CD4-positive, alpha-beta memory T cell (primary cell): ENCODE measurements at regions not wholly inside any gene's neighbourhood (a gene's known extent, or its start where the extent isn't known, plus 50 kb on each side); places are given as distances from the start of the nearest gene placed in this dataset.

Experiments
- CTCF ChIA-PET: fragments of 350-600 bp; sonication (Branson Sonifier 250); formaldehyde crosslinking; loops from one replicate; lab custom pipeline; 2021; ENCODE audit warnings: inconsistent platforms; ENCODE audit not compliant: partially characterized antibody; lab: Charles Lee
- POLR2A ChIA-PET: fragments of 350-600 bp; sonication (Branson Sonifier 250); formaldehyde crosslinking; loops from one replicate; lab custom pipeline; 2021; ENCODE audit not compliant: partially characterized antibody; lab: Charles Lee
- DNase-seq, 5 donors: peaks; one replicate each; pipeline versions ENCODE4 v3.0.0 to v3.0.0-alpha.2; 2020 to 2022; ENCODE audit warnings: mixed read lengths in 1 of 5
- H3K27ac ChIP-seq: one replicate; pipeline ENCODE4 v1.7.0; 2013; ENCODE audit warnings: low read depth, low read length
- H3K27me3 ChIP-seq: 2 replicates; pipeline ENCODE4 v1.7.0; 2013; ENCODE audit warnings: mild to moderate bottlenecking, low read length, moderate library complexity; ENCODE audit not compliant: insufficient read depth
- H3K36me3 ChIP-seq: 2 replicates; pipeline ENCODE4 v1.7.0; 2013; ENCODE audit warnings: mild to moderate bottlenecking, low read length, moderate library complexity; ENCODE audit not compliant: insufficient read depth
- H3K4me1 ChIP-seq: 2 replicates; pipeline ENCODE4 v1.7.0; 2013; ENCODE audit warnings: mild to moderate bottlenecking, low read length, moderate library complexity; ENCODE audit not compliant: insufficient read depth
- H3K4me3 ChIP-seq, 2 donors: one replicate each; pipeline ENCODE4 v1.7.0; 2013; ENCODE audit warnings: low read length in 2 of 2, mild to moderate bottlenecking in 1 of 2
- H3K9me3 ChIP-seq, 2 donors: one replicate each; pipeline ENCODE4 v1.7.0; 2013; ENCODE audit warnings: low read length in 2 of 2, control low read depth in 1 of 2; ENCODE audit not compliant: control insufficient read depth in 1 of 2
- H3K27ac Mint-ChIP-seq, 7 donors: one replicate each; pipeline ENCODE4 v1.8.0; 2020 to 2021; ENCODE audit warnings: mixed read lengths in 7 of 7, mild to moderate bottlenecking in 6 of 7, inconsistent platforms in 3 of 7, moderate library complexity in 3 of 7
- H3K27me3 Mint-ChIP-seq, 2 donors: one replicate each; pipeline ENCODE4 v1.8.0; 2020 to 2021; ENCODE audit warnings: mixed read lengths in 2 of 2
- H3K36me3 Mint-ChIP-seq, 2 donors: one replicate each; pipeline ENCODE4 v1.8.0; 2020 to 2021; ENCODE audit warnings: mixed read lengths in 2 of 2, inconsistent platforms in 1 of 2, mild to moderate bottlenecking in 1 of 2
- H3K4me1 Mint-ChIP-seq, 4 donors: one replicate each; pipeline ENCODE4 v1.8.0; 2020 to 2021; ENCODE audit warnings: mixed read lengths in 4 of 4, mild to moderate bottlenecking in 1 of 4
- H3K4me3 Mint-ChIP-seq, 8 donors: one replicate each; pipeline ENCODE4 v1.8.0; 2020 to 2021; ENCODE audit warnings: mixed read lengths in 8 of 8, mild to moderate bottlenecking in 7 of 8, moderate library complexity in 6 of 8, inconsistent platforms in 3 of 8
- H3K9me3 Mint-ChIP-seq, 8 donors: one replicate each; pipeline ENCODE4 v1.8.0; 2020 to 2021; ENCODE audit warnings: mixed read lengths in 8 of 8, mild to moderate bottlenecking in 5 of 8, inconsistent platforms in 3 of 8, moderate library complexity in 1 of 8
- intact Hi-C: fragments of 100-400 bp; cut with micrococcal nuclease; formaldehyde crosslinking; loops from one replicate; pipeline ENCODE4 v1.15.1; 2023

GRCh38 chr9:135032041-135032835 is 55.2 kb upstream of the OLFM1 start:
- CTCF ChIA-PET = no interaction called here
- Mint-ChIP-seq H3K36me3 (no peaks in the 10 kb centered on the region), H3K4me1 (no peaks in the 10 kb centered on the region), H3K27ac (no peak overlapping the region), H3K27me3 (peaks cover 1 to 4% of the 10 kb centered on the region in 2 donors), H3K9me3 (peaks cover 0 to 3% (median 0%) of the 10 kb centered on the region in 8 donors), H3K4me3 (no peak overlapping the region)
- Histone ChIP-seq H3K27me3 (no peaks in the 10 kb centered on the region), H3K9me3 (no peaks in the 10 kb centered on the region), H3K36me3 (no peaks in the 10 kb centered on the region), H3K4me1 (no peaks in the 10 kb centered on the region), H3K4me3 (no peak overlapping the region), H3K27ac (no peak overlapping the region)
- POLR2A ChIA-PET = no interaction called here
- intact Hi-C loops = no loop called here
- no peak for DNase-seq

GRCh38 chr9:135032868-135033460 is 54.5 kb upstream of the OLFM1 start:
- Mint-ChIP-seq H3K9me3 (peaks cover 0 to 1% (median 0%) of the 10 kb centered on the region in 8 donors), H3K27me3 (peaks cover 1 to 4% of the 10 kb centered on the region in 2 donors), H3K4me1 (no peaks in the 10 kb centered on the region), H3K36me3 (no peaks in the 10 kb centered on the region), H3K4me3 (no peak overlapping the region), H3K27ac (no peak overlapping the region)
- Histone ChIP-seq H3K4me3 (no peak overlapping the region), H3K36me3 (no peaks in the 10 kb centered on the region), H3K27me3 (no peaks in the 10 kb centered on the region), H3K27ac (no peak overlapping the region), H3K9me3 (no peaks in the 10 kb centered on the region), H3K4me1 (no peaks in the 10 kb centered on the region)
- CTCF ChIA-PET = no interaction called here
- intact Hi-C loops = no loop called here
- POLR2A ChIA-PET = no interaction called here
- DNase-seq = no peak

- H3K27me3 ChIP-seq = no peaks in the 10 kb centered on the region
- H3K4me3 ChIP-seq = no peak overlapping the region
- peaks cover 1 to 8% of the 10 kb centered on the region in 2 donors for H3K27me3 Mint-ChIP-seq
- H3K27ac Mint-ChIP-seq = no peak overlapping the region
- no peaks in the 10 kb centered on the region for H3K4me1 ChIP-seq
- peaks cover 0 to 1% (median 0%) of the 10 kb centered on the region in 8 donors for H3K9me3 Mint-ChIP-seq
- no peaks in the 10 kb centered on the region for H3K4me1 Mint-ChIP-seq
- no peak overlapping the region for H3K27ac ChIP-seq
- CTCF ChIA-PET = no interaction called here
- no peak overlapping the region for H3K4me3 Mint-ChIP-seq
- no peak for DNase-seq
- POLR2A ChIA-PET = no interaction called here
- H3K36me3 ChIP-seq = no peaks in the 10 kb centered on the region
- H3K9me3 ChIP-seq = no peaks in the 10 kb centered on the region
- intact Hi-C loops = no loop called here
- H3K36me3 Mint-ChIP-seq = no peaks in the 10 kb centered on the region
Observed at GRCh38 chr9:135033487-135033886, 54.0 kb upstream of the OLFM1 start.

- Histone ChIP-seq H3K4me3 (no peak overlapping the region), H3K9me3 (no peaks in the 10 kb centered on the region), H3K27me3 (no peaks in the 10 kb centered on the region), H3K27ac (no peak overlapping the region), H3K36me3 (no peaks in the 10 kb centered on the region), H3K4me1 (no peaks in the 10 kb centered on the region)
- DNase-seq = no peak
- Mint-ChIP-seq H3K36me3 (no peaks in the 10 kb centered on the region), H3K9me3 (peaks cover 0 to 1% (median 0%) of the 10 kb centered on the region in 8 donors), H3K27me3 (peaks cover 1 to 8% of the 10 kb centered on the region in 2 donors), H3K4me3 (no peak overlapping the region), H3K4me1 (no peaks in the 10 kb centered on the region), H3K27ac (no peak overlapping the region)
- ChIA-PET POLR2A (no interaction called here), CTCF (no interaction called here)
- intact Hi-C loops = no loop called here
Observed at GRCh38 chr9:135034106-135034505, 53.4 kb upstream of the OLFM1 start.

- DNase-seq = no peak
- intact Hi-C loops = no loop called here
- peaks cover 1 to 11% of the 10 kb centered on the region in 2 donors for H3K27me3 Mint-ChIP-seq
- ChIA-PET CTCF (no interaction called here), POLR2A (no interaction called here)
- no peak overlapping the region for H3K4me3 ChIP-seq
- no peak overlapping the region for H3K27ac ChIP-seq
- H3K27ac Mint-ChIP-seq = no peak overlapping the region
- no peaks in the 10 kb centered on the region for H3K4me1 ChIP-seq
- no peaks in the 10 kb centered on the region for H3K27me3 ChIP-seq
- no peaks in the 10 kb centered on the region for H3K4me1 Mint-ChIP-seq
- peaks cover 0 to 1% (median 0%) of the 10 kb centered on the region in 8 donors for H3K9me3 Mint-ChIP-seq
- no peak overlapping the region for H3K4me3 Mint-ChIP-seq
- no peaks in the 10 kb centered on the region for H3K36me3 ChIP-seq
- H3K36me3 Mint-ChIP-seq = no peaks in the 10 kb centered on the region
- no peaks in the 10 kb centered on the region for H3K9me3 ChIP-seq
Observed at GRCh38 chr9:135035781-135036760, 51.4 kb upstream of the OLFM1 start.

- POLR2A ChIA-PET = no interaction called here
- CTCF ChIA-PET = no interaction called here
- H3K4me3 Mint-ChIP-seq = no peak overlapping the region
- H3K27me3 Mint-ChIP-seq = peaks cover 1 to 14% of the 10 kb centered on the region in 2 donors
- no peak overlapping the region for H3K4me3 ChIP-seq
- no peaks in the 10 kb centered on the region for H3K4me1 Mint-ChIP-seq
- H3K4me1 ChIP-seq = no peaks in the 10 kb centered on the region
- H3K36me3 Mint-ChIP-seq = no peaks in the 10 kb centered on the region
- H3K27ac Mint-ChIP-seq = no peak overlapping the region
- no peaks in the 10 kb centered on the region for H3K36me3 ChIP-seq
- no peaks in the 10 kb centered on the region for H3K27me3 ChIP-seq
- intact Hi-C loops = no loop called here
- no peak overlapping the region for H3K27ac ChIP-seq
- DNase-seq = no peak
- H3K9me3 ChIP-seq = no peaks in the 10 kb centered on the region
- H3K9me3 Mint-ChIP-seq = peaks cover 0 to 1% (median 0%) of the 10 kb centered on the region in 8 donors
Observed at GRCh38 chr9:135036861-135037465, 50.5 kb upstream of the OLFM1 start.
